ENCODE measurements at regions not wholly inside any gene's neighbourhood (a gene's known extent, or its start where the extent isn't known, plus 50 kb on each side); places are given as distances from the start of the nearest gene placed in this dataset.
"Not testable (repeated sequence)": the region's sequence is repeated elsewhere in the genome, so short reads cannot be mapped to it uniquely, and the experiment has no call there.

GRCh38 chr2:220821683-220822082, 750.4 kb downstream of the EPHA4 start:
- no peak for DNase-seq

DNA sequence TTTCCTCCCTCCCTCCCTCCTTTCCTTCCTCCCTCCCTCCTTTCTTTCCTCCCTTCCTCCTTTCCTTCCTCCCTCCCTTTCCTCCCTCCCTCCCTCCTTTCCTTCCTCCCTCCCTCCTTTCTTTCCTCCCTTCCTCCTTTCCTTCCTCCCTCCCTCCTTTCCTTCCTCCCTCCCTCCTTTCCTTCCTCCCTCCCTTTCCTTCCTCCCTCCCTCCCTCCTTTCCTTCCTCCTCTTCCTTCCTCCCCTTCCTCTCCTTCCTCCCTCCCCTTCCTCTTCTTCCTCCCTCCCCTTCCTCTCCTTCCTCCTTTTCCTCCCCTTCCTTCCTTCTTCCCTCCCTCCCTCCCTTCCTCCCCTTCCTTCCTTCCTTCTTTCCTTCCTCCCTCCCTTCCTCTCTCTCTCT, 748.5 kb downstream of the EPHA4 start:
- DNase-seq, result not testable (repeated sequence)

- no peak for DNase-seq
Measured at GRCh38 chr2:220833446-220833845, 738.7 kb downstream of the EPHA4 start.

- DNase-seq, result no peak
Measured at GRCh38 chr2:220835583-220835982, 736.5 kb downstream of the EPHA4 start.

DNA sequence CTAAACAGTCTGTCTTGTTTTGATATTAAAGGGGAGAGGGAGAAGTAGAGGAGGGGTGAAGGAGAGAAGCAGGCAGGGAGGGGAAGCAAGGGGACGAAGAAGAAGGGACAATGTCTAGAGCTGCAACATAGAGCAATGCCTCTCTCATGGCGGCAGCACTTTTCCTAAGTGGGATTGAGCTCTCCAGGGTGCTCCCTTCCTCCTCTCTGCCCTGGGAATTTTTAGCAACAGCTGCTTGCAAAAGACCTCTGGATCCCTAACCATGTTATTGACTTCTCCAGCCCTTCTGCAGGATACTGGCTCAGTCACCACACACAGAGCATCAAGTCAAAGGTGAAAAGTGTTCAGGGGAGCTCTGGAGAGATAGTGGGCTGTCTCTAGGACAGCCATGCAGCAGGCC, 734.9 kb downstream of the EPHA4 start:
- DNase-seq, result no peak

DNA sequence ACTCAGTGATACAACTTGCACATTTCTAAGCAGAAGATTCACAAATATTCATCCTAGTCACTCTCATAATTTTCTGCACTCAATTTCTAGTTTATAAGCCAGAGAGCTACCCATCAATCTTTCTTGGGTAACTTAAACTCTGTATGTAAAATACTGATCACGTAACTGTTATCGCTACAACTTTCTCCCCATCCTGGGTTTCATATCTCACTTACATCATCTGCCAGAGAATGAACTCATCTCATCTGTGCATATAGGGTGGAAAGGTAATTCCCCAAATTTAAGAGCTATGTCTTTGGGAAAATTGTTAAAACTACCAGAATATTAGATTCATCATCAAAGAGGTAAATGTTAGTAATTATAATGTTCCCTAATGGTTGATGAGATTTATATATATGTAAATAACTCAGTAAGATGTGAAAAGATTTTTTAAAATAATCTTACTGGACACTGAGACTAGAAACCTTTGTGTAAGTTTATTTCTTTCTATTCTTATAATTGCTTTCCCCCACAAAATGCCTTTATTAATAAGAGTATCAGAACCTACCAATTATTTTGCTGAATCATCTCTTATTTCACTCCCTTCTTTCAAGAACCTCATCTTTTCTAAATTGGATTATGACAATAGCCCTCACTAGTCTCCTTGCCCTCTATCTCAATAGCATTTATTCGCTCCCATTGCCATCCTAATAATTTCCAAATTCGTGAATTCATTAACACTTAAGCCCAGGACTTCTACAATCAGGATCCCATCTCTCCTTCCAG, 729.0 kb downstream of the EPHA4 start:
- DNase-seq, result no peak

DNA sequence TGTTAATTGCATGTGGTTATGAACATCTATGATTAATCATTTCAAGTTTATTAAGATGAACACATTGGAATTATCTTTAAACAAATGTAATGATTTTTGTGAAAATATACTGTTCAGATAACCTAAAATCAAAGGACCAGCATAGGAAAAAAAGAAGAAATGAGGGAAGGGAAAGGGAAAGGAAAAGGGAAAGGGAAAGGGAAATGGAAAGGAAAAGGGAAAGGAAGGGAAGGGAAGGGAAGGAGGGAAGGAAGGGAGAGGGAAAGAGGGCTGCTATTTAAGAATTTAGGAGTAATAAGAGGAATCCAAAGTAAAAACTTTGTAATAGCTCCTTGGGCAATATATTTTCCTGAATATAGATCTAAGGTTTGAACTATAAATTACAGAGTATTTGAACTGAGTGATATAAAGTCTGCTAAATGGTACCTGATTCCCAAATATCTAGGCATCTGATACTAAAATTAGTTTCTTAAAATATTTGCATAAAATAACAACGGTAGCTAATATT, 726.3 kb downstream of the EPHA4 start:
- no peak for DNase-seq

DNA sequence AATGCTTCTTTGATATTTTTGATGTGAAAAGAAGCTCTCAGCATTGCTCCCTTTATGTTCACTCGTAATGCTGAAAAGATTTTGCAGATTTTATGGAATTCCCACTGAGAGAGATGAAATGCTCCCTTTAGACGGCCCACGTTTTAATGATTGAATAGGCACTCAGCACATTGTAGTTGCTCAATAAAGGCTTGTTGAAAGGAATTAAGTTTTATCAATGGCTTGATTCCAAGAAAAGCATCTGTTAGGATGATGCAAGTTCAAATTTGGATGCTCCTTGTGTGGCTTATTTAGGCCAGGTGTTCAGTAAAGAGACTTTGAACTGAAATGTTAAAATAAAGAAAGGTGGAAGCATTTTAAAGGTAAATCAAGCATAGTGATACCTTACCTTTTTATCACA, 725.1 kb downstream of the EPHA4 start:
- DNase-seq, result no peak

- DNase-seq, result no peak
Measured at GRCh38 chr2:220847589-220847988, 724.5 kb downstream of the EPHA4 start.

- no peak for DNase-seq
Measured at GRCh38 chr2:220849433-220849832, 722.7 kb downstream of the EPHA4 start.

DNA sequence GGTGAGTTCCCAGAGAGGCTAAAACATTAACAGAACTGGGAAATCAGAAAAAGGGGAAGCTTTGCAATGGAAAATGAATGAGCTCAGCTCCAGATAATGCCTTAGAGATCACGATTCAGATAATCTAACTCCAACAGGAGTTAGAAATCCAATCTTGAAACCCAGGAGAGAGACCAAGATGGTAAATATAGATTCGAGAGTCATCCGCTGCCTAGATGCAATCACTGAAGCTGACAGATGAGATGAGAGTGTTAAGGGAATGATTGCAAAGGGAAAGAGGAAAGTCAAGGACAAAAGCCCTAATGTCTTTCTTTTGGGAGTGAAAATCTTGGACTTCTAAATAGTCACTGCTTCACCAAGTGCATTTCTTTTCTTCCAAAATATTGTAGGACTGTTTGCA, 722.0 kb downstream of the EPHA4 start:
- DNase-seq, result no peak

- DNase-seq, result no peak
Measured at GRCh38 chr2:220855296-220855695, 716.8 kb downstream of the EPHA4 start.

DNA sequence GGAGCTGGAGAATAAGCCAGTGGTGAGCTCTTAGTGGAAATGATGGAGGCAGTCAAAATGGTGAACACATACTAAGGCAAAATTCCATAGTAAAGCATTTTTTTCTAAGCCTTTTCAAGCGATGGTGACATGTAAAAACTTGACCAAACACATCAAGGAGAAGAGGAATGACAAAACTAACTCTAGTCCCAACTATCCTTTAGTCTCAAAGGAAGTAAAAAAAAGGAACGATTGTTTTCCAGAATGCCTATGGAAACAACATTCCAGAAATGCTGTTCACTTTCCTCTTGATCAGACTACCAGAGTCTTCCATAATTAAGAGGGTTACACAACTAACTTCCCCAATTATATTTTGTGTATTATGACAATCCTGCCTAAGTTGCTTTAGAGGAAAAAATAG, 715.6 kb downstream of the EPHA4 start:
- DNase-seq, result no peak

DNA sequence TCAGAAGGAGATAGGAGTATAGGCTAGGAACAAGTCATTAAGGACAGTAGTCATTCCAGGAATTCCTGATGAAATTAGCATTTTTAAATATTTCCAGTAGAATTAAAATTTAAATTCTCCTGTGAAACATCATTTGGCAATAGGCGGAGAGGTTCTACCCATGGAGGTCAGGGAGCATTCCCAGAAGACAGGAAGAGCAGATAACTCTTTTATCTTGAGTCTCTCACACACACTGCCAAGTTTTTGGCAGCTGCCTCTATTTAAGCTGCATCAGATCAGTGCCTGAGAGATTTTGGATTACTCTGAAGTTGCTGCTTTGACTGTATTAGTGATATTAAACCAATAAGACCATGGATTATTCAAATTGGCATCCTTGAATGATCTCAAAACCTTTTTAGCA, 714.7 kb downstream of the EPHA4 start:
- no peak for DNase-seq

- no peak for DNase-seq
Measured at GRCh38 chr2:220858101-220858500, 714.0 kb downstream of the EPHA4 start.

DNA sequence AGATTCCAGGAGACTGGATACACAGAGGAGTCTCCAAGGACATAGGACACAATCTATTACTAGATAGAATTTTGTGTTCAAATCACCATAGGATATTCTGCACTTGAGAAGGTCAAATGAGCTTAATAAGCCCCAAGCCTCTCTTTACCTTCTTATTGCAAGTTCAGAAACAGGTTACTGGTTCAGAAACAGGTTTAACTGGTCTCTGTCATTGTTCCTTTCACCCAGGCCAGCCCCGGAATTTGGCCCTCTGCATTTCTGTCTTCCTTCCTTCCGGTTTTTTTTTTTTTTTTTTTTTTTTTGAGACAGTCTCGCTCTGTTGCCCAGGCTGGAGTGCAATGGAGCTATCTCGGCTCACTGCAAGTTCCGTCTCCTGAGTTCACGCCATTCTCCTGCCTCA, 700.2 kb downstream of the EPHA4 start:
- DNase-seq, result no peak

DNA sequence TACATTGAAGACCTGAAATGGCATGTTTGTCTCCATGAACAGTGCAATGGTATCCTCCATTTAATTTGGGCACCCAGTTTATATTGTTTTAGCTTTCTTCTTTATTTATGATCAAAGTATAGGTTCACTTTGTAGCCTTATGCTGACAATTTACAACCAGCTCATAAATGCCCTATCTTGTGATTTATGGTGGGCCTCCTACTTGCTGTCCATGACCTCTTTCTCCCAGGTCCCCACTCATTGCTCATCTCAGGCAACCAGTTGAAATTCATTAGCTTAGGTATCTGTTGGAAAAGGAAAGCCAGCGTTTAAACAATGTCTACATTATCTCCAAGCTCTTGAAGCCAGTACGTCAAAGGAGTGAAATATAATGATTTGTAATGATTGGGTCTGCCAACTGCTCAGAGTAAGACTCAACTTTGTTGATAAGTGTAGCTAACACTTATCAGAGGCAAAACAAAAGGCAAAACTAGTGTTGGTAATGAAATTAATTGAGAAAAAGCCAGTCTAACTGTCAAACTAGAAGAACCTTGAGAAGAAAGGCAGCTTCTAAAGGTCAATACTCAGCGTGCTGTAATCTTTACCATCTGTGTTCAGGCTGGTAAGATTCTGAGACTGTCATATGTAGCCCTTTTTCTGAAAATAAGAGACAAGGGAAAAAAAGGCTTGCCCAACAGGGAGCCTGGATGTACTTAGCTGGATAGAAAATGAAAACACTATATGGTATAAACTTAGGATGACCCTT, 695.9 kb downstream of the EPHA4 start:
- DNase-seq, result no peak

DNA sequence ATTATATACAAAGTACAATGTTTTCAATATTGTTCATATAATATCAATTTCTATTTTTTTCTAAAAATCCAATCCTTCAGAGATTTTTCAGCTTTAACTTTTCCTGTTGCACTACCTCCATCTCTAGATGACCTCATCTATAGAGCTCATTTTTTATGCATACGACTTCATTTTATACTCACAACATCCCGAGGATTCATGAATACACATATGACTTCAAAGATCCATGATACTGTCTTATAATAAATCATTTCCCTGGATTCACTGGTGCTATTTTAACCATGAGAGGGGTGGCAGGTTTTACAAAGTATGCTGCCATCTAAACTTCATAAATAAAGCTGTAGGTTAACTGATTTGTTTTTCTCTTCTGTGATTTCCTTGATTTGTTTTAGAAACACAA, 694.6 kb downstream of the EPHA4 start:
- no peak for DNase-seq

GRCh38 chr2:220877897-220878296, 694.2 kb downstream of the EPHA4 start:
- DNase-seq, result no peak

GRCh38 chr2:220880623-220881596, 691.2 kb downstream of the EPHA4 start:
- DNase-seq, result no peak

GRCh38 chr2:220882507-220882906, 689.6 kb downstream of the EPHA4 start:
- DNase-seq, result no peak

GRCh38 chr2:220885593-220885992, 686.5 kb downstream of the EPHA4 start:
- DNase-seq, result no peak

GRCh38 chr2:220887271-220887870, 684.7 kb downstream of the EPHA4 start:
- DNase-seq, result no peak

Measured in NCI-H187 treated with DMSO at 0.1 percent for 48 hours (cell line).